ENCODE measurements at regions not wholly inside any gene's neighbourhood (a gene's known extent, or its start where the extent isn't known, plus 50 kb on each side); places are given as distances from the start of the nearest gene placed in this dataset.
"Not testable (repeated sequence)": the region's sequence is repeated elsewhere in the genome, so short reads cannot be mapped to it uniquely, and the experiment has no call there.

DNA sequence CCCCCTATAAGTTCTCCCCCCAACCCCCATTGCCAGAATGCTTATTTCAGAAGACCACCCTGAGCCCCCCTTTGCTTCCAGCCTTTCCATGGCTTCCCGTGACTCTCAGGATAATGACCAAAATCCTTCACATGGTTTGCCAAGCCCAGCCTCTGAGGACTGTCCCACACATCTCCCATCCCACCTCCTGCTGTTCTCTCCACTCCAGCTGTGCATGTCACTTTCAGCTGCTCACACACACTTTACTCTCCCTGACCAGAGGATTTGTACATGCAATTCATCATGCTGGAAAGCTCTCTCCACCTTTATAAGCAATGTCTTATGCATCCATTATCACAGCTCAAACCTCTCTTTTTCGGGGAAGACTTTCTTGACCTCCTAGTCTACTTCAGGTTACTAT lies 164.2 kb downstream of the PRL start:
- Histone ChIP-seq H3K27me3 (ENCODE audit: control insufficient read depth, insufficient read depth, low read length) (no peaks in the 10 kb centered on the region), H3K9me3 (ENCODE audit: control insufficient read depth, insufficient read depth, low read length) (no peaks in the 10 kb centered on the region), H3K4me1 (ENCODE audit: control insufficient read depth, insufficient read depth, low read length) (no peaks in the 10 kb centered on the region), H3K27ac (ENCODE audit: low read length) (no peak overlapping the region), H3K36me3 (ENCODE audit: control insufficient read depth, insufficient read depth, low read length) (no peaks in the 10 kb centered on the region), H3K4me3 (ENCODE audit: low read length) (no peak overlapping the region)
- DNase-seq (ENCODE audit: low read depth, low spot score): no peak
- WGBS (ENCODE audit: insufficient coverage, insufficient read length): no CpG with 5 or more reads among the region's 2 CpGs

DNA sequence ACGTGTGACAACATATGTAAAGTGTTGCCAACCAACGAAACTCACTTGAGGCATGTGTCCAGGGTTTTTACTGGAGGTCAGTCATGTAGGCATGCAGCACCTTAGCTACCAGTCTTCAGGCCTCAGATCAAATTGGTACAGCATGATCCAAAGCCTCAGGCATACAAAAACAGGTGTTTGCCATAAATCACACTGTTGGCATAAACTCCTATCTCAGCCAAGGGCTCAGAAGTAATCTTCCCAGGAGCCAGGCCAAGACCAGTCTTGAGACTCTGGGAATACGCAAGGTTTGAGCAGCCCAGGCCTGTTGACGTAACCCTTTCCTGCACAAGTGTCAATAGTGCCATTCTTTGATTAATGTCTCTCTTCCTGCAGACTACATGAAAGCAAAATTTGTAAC lies 163.5 kb downstream of the PRL start:
- no peak for DNase-seq (ENCODE audit: low read depth, low spot score)
- Histone ChIP-seq H3K4me1 (ENCODE audit: control insufficient read depth, insufficient read depth, low read length) (no peaks in the 10 kb centered on the region), H3K27ac (ENCODE audit: low read length) (no peak overlapping the region), H3K36me3 (ENCODE audit: control insufficient read depth, insufficient read depth, low read length) (no peaks in the 10 kb centered on the region), H3K27me3 (ENCODE audit: control insufficient read depth, insufficient read depth, low read length) (no peaks in the 10 kb centered on the region), H3K9me3 (ENCODE audit: control insufficient read depth, insufficient read depth, low read length) (no peaks in the 10 kb centered on the region), H3K4me3 (ENCODE audit: low read length) (no peak overlapping the region)
- no CpG with 5 or more reads among the region's 4 CpGs for WGBS (ENCODE audit: insufficient coverage, insufficient read length)

DNA sequence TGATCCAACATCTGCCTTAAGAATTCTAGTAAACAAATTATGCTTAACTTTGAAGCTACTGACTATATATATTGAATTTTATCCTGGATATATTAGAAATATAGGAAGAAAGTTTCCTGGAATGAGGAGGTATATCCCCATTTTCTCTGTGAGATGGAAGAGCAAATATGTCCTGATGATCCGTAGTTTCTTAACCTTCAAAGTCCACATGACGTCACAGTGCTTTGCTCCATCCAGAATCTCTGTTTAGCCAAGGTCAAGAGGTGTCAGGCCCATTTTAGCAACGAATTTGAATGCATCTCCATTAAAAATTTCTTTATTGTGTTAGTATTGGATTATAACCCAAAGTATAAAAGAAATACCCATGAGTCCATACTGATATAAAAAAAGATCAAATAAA lies 162.5 kb downstream of the PRL start:
- Histone ChIP-seq H3K4me3 (ENCODE audit: low read length) (no peak overlapping the region), H3K9me3 (ENCODE audit: control insufficient read depth, insufficient read depth, low read length) (no peaks in the 10 kb centered on the region), H3K27me3 (ENCODE audit: control insufficient read depth, insufficient read depth, low read length) (no peaks in the 10 kb centered on the region), H3K27ac (ENCODE audit: low read length) (no peak overlapping the region), H3K36me3 (ENCODE audit: control insufficient read depth, insufficient read depth, low read length) (no peaks in the 10 kb centered on the region), H3K4me1 (ENCODE audit: control insufficient read depth, insufficient read depth, low read length) (no peaks in the 10 kb centered on the region)
- no peak for DNase-seq (ENCODE audit: low read depth, low spot score)
- no CpG with 5 or more reads among the region's 3 CpGs for WGBS (ENCODE audit: insufficient coverage, insufficient read length)

DNA sequence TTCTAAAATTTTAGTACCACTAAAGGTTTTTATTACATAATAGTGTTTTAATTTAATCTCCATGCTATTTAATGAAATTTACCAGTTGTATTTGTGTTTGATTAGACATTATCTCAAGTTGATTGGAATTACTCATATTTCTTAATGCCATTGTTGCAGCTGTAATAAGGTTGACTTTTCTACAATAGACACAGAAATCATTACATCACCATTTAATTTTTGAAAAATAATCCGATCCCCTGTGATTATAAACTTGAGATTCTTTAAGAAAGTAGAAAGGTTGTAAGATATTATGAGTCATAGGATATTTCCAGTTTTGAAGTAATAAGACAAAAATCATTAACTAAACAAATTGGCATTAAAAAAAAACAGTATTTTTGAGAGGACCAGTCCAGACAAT lies 161.4 kb downstream of the PRL start:
- Histone ChIP-seq H3K36me3 (ENCODE audit: control insufficient read depth, insufficient read depth, low read length) (no peaks in the 10 kb centered on the region), H3K4me1 (ENCODE audit: control insufficient read depth, insufficient read depth, low read length) (no peaks in the 10 kb centered on the region), H3K9me3 (ENCODE audit: control insufficient read depth, insufficient read depth, low read length) (no peaks in the 10 kb centered on the region), H3K27ac (ENCODE audit: low read length) (no peak overlapping the region), H3K4me3 (ENCODE audit: low read length) (no peak overlapping the region), H3K27me3 (ENCODE audit: control insufficient read depth, insufficient read depth, low read length) (no peaks in the 10 kb centered on the region)
- no CpG with 5 or more reads among the region's 1 CpG for WGBS (ENCODE audit: insufficient coverage, insufficient read length)
- DNase-seq (ENCODE audit: low read depth, low spot score): no peak

DNA sequence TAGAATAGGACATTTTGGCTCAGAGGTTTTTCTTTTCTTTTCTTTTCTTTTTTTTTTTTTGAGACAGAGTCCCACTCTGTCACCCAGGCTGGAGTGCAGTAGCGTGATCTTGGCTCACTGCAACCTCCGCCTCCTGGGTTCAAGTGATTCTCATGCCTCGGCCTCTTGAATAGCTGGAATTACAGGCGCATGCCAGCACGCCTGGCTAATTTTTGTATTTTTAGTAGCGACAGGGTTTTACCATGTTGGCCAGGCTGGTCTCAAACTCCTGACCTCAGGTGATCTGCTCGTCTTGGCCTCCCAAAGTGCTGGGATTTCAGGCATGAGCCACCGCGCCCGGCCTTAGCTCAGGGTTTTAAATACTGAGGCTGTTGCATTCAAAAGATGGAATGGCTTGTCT lies 156.1 kb downstream of the PRL start:
- not testable (repeated sequence) for H3K27me3 ChIP-seq (ENCODE audit: control insufficient read depth, insufficient read depth, low read length); H3K4me1 ChIP-seq (ENCODE audit: control insufficient read depth, insufficient read depth, low read length)
- no CpG with 5 or more reads among the region's 10 CpGs for WGBS (ENCODE audit: insufficient coverage, insufficient read length)

DNA sequence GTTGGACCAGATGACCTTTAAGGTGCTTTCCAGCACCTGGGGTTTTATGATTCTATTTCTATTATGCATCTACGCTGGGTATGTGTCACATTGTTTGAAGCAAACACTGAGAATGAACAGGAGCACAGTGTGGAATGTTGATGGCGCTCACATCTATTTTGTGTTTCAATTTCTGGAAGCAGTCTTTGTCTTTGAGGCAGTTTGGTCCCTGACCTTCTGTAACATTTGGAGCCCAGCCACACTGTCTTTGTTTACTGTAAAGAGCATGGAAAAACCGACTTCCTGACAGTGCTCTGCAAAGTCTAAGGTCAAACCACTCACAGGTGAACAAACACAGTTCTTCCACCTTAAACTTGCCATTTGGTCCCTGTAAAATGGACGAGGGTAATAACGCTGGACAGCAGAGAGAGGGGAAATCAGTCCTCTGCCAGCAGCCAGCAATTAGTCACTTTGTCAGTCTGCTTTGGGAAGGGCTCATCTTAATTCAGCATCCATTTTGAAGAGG lies 155.5 kb downstream of the PRL start:
- DNase-seq (ENCODE audit: low read depth, low spot score): no peak
- no CpG with 5 or more reads among the region's 5 CpGs for WGBS (ENCODE audit: insufficient coverage, insufficient read length)
- no peak overlapping the region for H3K27ac ChIP-seq (ENCODE audit: low read length)

More for the DNA sequence above, 156.1 kb downstream of the PRL start:
- H3K4me3 ChIP-seq (ENCODE audit: low read length); H3K27ac ChIP-seq (ENCODE audit: low read length); H3K9me3 ChIP-seq (ENCODE audit: control insufficient read depth, insufficient read depth, low read length); DNase-seq (ENCODE audit: low read depth, low spot score); H3K36me3 ChIP-seq (ENCODE audit: control insufficient read depth, insufficient read depth, low read length): not testable (repeated sequence)

DNA sequence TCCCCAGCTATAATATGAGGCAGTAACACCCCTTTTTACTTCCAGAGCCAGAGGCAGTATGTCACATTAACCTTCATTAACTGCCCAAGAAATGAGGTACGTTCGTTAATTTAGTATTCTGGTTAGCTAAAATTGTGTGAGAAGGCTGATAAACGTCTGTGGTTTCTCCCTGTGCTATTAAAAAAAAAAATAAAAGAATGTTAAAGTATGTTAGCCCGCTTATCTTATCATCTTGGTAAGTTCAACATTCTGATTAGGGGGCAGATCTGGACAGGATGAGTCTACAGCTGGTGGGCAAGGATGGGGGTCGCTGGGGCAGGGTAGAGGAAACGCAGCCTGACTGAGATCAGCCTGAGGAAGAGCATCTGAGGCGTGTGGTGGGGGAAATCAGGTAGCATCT lies 154.0 kb downstream of the PRL start:
- Histone ChIP-seq H3K27ac (ENCODE audit: low read length) (no peak overlapping the region), H3K4me3 (ENCODE audit: low read length) (no peak overlapping the region), H3K36me3 (ENCODE audit: control insufficient read depth, insufficient read depth, low read length) (no peaks in the 10 kb centered on the region), H3K9me3 (ENCODE audit: control insufficient read depth, insufficient read depth, low read length) (no peaks in the 10 kb centered on the region), H3K4me1 (ENCODE audit: control insufficient read depth, insufficient read depth, low read length) (peaks cover 4% of the 10 kb centered on the region; the same call in 1 of the 2 replicates), H3K27me3 (ENCODE audit: control insufficient read depth, insufficient read depth, low read length) (no peaks in the 10 kb centered on the region)
- DNase-seq (ENCODE audit: low read depth, low spot score): no peak
- no CpG with 5 or more reads among the region's 7 CpGs for WGBS (ENCODE audit: insufficient coverage, insufficient read length)

More for the DNA sequence above, 155.5 kb downstream of the PRL start:
- Histone ChIP-seq H3K4me3 (ENCODE audit: low read length) (no peak overlapping the region), H3K36me3 (ENCODE audit: control insufficient read depth, insufficient read depth, low read length) (no peaks in the 10 kb centered on the region), H3K27me3 (ENCODE audit: control insufficient read depth, insufficient read depth, low read length) (no peaks in the 10 kb centered on the region), H3K9me3 (ENCODE audit: control insufficient read depth, insufficient read depth, low read length) (no peaks in the 10 kb centered on the region), H3K4me1 (ENCODE audit: control insufficient read depth, insufficient read depth, low read length) (no peaks in the 10 kb centered on the region; the same call in 1 of the 2 replicates)

DNA sequence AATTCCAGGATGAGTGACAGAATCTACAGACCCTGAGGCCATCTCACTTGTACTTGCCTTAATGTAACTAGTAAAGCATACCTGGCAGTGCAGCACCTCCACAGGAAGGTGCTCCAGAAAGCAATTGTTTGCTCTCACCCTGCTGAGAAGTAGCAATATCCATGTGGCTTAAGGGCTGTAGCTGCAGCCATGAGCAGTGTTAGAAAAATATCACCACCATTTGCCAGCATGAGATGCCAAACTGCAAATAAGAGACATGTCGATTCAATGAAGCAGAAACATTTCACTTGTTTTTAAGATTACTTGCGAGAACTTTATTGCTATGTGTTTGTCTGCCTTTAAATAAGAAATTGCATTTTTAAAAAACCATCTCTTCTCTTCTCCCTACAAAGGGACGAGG lies 151.5 kb downstream of the PRL start:
- Histone ChIP-seq H3K36me3 (ENCODE audit: control insufficient read depth, insufficient read depth, low read length) (no peaks in the 10 kb centered on the region), H3K27me3 (ENCODE audit: control insufficient read depth, insufficient read depth, low read length) (no peaks in the 10 kb centered on the region), H3K9me3 (ENCODE audit: control insufficient read depth, insufficient read depth, low read length) (no peaks in the 10 kb centered on the region), H3K4me3 (ENCODE audit: low read length) (no peak overlapping the region), H3K4me1 (ENCODE audit: control insufficient read depth, insufficient read depth, low read length) (peaks cover 8% of the 10 kb centered on the region; the same call in 1 of the 2 replicates), H3K27ac (ENCODE audit: low read length) (no peak overlapping the region)
- DNase-seq (ENCODE audit: low read depth, low spot score): no peak
- WGBS (ENCODE audit: insufficient coverage, insufficient read length): no CpG with 5 or more reads among the region's 3 CpGs

DNA sequence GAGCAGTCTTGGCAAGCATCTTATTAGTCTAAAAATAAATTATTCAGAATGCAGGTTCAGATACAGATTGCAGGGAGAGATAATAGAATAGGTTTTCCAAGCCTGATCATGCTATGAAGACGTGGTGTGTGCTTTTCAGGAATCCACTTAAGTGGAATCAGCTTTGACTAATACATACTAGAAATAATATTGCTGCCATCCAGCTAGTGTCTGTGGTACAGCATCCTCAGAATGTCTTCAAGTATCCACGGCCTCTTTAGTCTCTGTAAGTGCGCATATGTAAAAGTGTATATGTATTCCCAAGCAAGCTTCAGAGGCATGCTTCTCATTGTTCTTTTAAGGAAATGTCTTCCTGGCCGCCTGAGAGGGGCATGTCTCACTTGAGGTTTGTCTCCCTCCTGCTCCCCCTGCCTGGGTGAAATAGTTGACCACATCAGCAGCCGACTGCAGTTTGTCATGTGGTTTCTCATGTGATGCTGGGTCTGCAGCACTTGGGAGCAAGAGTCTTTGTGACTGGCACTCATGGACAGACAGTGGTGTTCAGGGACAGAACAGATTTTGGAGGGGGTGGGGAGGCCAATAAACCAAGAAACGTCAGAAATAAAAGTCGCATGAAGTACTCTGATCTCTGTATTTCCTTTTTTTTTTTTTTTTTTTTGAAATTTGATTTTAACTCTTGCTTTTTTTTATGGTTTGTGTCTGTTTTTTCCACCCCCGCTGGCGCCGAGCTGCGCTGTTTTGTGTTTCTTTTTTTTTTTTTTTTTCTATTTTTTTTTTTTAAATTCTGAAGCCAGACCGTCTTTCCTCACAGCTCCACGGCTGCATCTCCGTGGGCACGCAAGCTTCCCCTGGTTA lies 150.8 kb downstream of the PRL start:
- peaks cover 8% of the 10 kb centered on the region; the same call in 1 of the 2 replicates for H3K4me1 ChIP-seq (ENCODE audit: control insufficient read depth, insufficient read depth, low read length)
- WGBS (ENCODE audit: insufficient coverage, insufficient read length): no CpG with 5 or more reads among the region's 15 CpGs
- H3K9me3 ChIP-seq (ENCODE audit: control insufficient read depth, insufficient read depth, low read length): no peaks in the 10 kb centered on the region
- no peaks in the 10 kb centered on the region for H3K27me3 ChIP-seq (ENCODE audit: control insufficient read depth, insufficient read depth, low read length)
- H3K36me3 ChIP-seq (ENCODE audit: control insufficient read depth, insufficient read depth, low read length): no peaks in the 10 kb centered on the region
- no peak overlapping the region for H3K27ac ChIP-seq (ENCODE audit: low read length)
- H3K4me3 ChIP-seq (ENCODE audit: low read length): no peak overlapping the region
- peak; percentile 22 for DNase-seq (ENCODE audit: low read depth, low spot score)

DNA sequence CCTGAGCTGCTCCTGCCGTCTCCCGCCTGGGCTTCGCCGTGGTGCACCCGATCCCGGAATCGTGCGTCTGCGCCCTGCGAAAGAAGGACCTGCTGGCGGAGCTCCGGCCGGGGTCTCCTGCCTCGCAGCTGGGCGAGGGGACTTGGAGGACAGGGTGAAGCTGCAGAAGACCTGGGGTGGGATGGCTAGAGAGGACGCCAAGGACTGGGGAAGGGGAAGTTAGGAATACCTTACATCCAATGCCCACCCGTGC lies 150.2 kb downstream of the PRL start:
- WGBS (ENCODE audit: insufficient coverage, insufficient read length): no CpG with 5 or more reads among the region's 17 CpGs
- H3K4me1 ChIP-seq (ENCODE audit: control insufficient read depth, insufficient read depth, low read length): peaks cover 8% of the 10 kb centered on the region; the same call in 1 of the 2 replicates
- H3K9me3 ChIP-seq (ENCODE audit: control insufficient read depth, insufficient read depth, low read length): no peaks in the 10 kb centered on the region
- no peak overlapping the region for H3K27ac ChIP-seq (ENCODE audit: low read length)
- DNase-seq (ENCODE audit: low read depth, low spot score): no peak
- no peak overlapping the region for H3K4me3 ChIP-seq (ENCODE audit: low read length)
- H3K36me3 ChIP-seq (ENCODE audit: control insufficient read depth, insufficient read depth, low read length): no peaks in the 10 kb centered on the region
- H3K27me3 ChIP-seq (ENCODE audit: control insufficient read depth, insufficient read depth, low read length): no peaks in the 10 kb centered on the region
